Smooth muscle cell (in vitro differentiated cells): ENCODE measurements at regions not wholly inside any gene's neighbourhood (a gene's known extent, or its start where the extent isn't known, plus 50 kb on each side); places are given as distances from the start of the nearest gene placed in this dataset.

Experiments used
- DNase-seq: peaks from one replicate; lab custom pipeline; 2025; ENCODE audit not compliant: unreplicated experiment; lab: John Stamatoyannopoulos, UW
- H2AFZ ChIP-seq: fragments of 200-600 bp; sonication (generic); 2 replicates; pipeline ENCODE4 v1.6.0; 2016; ENCODE audit warnings: antibody characterized with exemption, low read depth, mild to moderate bottlenecking
- H3F3A ChIP-seq: fragments of 200-600 bp; sonication (generic); 2 replicates; pipeline ENCODE4 v1.6.0; 2017; ENCODE audit warnings: antibody characterized with exemption, low read depth
- H3K27ac ChIP-seq: fragments of 200-600 bp; sonication (generic); 2 replicates; pipeline ENCODE4 v1.5.1; 2016; ENCODE audit warnings: low read depth, mild to moderate bottlenecking
- H3K27me3 ChIP-seq: fragments of 200-600 bp; sonication (generic); 2 replicates; pipeline ENCODE4 v1.6.1; 2016; ENCODE audit warnings: low read depth, mild to moderate bottlenecking
- H3K36me3 ChIP-seq: fragments of 200-600 bp; sonication (generic); 2 replicates; pipeline ENCODE4 v1.5.1; 2016; ENCODE audit warnings: low read depth
- H3K4me1 ChIP-seq: fragments of 200-600 bp; sonication (generic); 2 replicates; pipeline ENCODE4 v1.5.1; 2016; ENCODE audit warnings: low read depth
- H3K4me2 ChIP-seq: fragments of 200-600 bp; sonication (generic); 2 replicates; pipeline ENCODE4 v1.6.0; 2016; ENCODE audit warnings: mild to moderate bottlenecking
- H3K4me3 ChIP-seq: fragments of 200-600 bp; sonication (generic); 2 replicates; pipeline ENCODE4 v1.5.1; 2016; ENCODE audit warnings: mild to moderate bottlenecking
- H3K79me2 ChIP-seq: fragments of 200-600 bp; sonication (generic); 2 replicates; pipeline ENCODE4 v1.6.0; 2016; ENCODE audit warnings: low read depth, mild to moderate bottlenecking
- H3K9ac ChIP-seq: fragments of 200-600 bp; sonication (generic); 2 replicates; pipeline ENCODE4 v1.6.0; 2016; ENCODE audit warnings: low read depth
- H3K9me3 ChIP-seq: fragments of 200-600 bp; sonication (generic); replicated peaks from 2 replicates; pipeline ENCODE4 v1.5.1; 2016; ENCODE audit warnings: low read depth
- H4K20me1 ChIP-seq: fragments of 200-600 bp; sonication (generic); 2 replicates; pipeline ENCODE4 v1.6.0; 2016; ENCODE audit warnings: low read depth
- WGBS: methylation state at CpG from one replicate; pipeline ENCODE4 v1.1.7; 2016; ENCODE audit warnings: low lambda C conversion rate; 5-methylcytosine and 5-hydroxymethylcytosine counted together
- TF ChIP-seq, protein P1 (sequence below): fragments of 200-600 bp; sonication (generic); IDR thresholded peaks from 2 replicates; pipeline ENCODE4 v1.5.1; 2017; ENCODE audit warnings: borderline replicate concordance, mild to moderate bottlenecking, antibody characterized with exemption; ENCODE audit not compliant: insufficient read depth, poor library complexity, severe bottlenecking

DNA sequence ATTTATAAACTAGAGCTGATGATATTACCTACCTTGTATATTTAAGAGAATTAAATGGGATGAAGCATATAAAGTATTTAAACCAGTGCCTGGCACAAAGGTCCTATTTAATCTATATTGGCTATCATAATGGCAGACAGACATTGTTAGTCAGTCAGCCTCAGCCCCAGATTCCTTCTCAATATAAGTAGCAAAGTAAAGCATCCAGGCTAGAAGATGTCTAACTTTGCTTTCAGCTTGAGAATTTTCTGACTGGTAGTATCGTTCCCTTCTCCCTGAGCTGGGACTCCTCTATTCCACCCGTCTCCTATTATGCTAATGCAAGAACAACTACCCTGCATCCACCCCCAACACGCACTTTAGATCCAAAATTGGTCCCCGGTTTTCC is 215.7 kb upstream of the SIX2 start:
- no peaks in the 10 kb centered on the region for H3K79me2 ChIP-seq
- no peak overlapping the region for H3K4me3 ChIP-seq
- no peak overlapping the region for H3K9ac ChIP-seq
- H3K36me3 ChIP-seq = no peaks in the 10 kb centered on the region
- H4K20me1 ChIP-seq = no peaks in the 10 kb centered on the region
- no peak overlapping the region for H2AFZ ChIP-seq
- no peaks in the 10 kb centered on the region for H3F3A ChIP-seq
- no peaks in the 10 kb centered on the region for H3K4me1 ChIP-seq
- no peaks in the 10 kb centered on the region for H3K27me3 ChIP-seq
- no peaks in the 10 kb centered on the region for H3K9me3 ChIP-seq
- H3K4me2 ChIP-seq = no peak overlapping the region
- TF ChIP-seq, protein P1, sequence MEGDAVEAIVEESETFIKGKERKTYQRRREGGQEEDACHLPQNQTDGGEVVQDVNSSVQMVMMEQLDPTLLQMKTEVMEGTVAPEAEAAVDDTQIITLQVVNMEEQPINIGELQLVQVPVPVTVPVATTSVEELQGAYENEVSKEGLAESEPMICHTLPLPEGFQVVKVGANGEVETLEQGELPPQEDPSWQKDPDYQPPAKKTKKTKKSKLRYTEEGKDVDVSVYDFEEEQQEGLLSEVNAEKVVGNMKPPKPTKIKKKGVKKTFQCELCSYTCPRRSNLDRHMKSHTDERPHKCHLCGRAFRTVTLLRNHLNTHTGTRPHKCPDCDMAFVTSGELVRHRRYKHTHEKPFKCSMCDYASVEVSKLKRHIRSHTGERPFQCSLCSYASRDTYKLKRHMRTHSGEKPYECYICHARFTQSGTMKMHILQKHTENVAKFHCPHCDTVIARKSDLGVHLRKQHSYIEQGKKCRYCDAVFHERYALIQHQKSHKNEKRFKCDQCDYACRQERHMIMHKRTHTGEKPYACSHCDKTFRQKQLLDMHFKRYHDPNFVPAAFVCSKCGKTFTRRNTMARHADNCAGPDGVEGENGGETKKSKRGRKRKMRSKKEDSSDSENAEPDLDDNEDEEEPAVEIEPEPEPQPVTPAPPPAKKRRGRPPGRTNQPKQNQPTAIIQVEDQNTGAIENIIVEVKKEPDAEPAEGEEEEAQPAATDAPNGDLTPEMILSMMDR = no peak
- no peak overlapping the region for H3K27ac ChIP-seq
- WGBS = 82% methylated on average over 4 of the region's 4 CpGs
- DNase-seq = no peak

DNA sequence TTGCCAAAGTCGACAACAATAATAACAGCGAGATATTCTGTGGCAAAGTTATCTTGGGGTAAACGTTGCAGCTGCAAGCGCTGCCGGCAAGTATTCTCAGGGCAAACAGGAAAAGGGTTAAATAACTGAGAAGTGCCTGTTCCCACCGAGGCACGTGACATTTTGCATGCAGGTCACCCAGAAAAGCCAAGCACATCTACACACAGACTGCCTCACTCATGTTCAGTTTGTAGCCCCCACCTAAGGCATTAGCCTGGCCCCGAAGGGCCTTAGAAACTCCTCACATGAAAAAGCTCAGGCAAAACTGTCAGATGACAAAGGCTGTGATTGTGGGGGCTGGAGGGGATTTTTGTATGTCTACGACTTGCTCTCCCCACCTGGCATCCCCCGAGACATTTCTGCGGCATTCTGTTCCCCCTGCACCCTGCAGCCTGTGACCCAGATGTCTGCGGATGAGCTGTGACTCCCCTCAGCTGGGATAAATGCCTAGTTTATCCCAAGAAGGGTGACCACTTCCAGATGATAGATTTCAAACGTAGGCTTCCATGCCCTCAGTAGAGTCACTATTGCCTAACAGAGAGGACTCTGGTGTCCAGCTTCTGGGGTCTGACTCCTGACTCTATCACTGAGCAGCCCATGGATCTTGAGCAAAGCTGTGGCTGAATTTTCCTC is 215.2 kb upstream of the SIX2 start:
- no peaks in the 10 kb centered on the region for H3K27me3 ChIP-seq
- DNase-seq = no peak
- no peak overlapping the region for H3K27ac ChIP-seq
- no peaks in the 10 kb centered on the region for H3K79me2 ChIP-seq
- H3K4me3 ChIP-seq = no peak overlapping the region
- no peaks in the 10 kb centered on the region for H3K36me3 ChIP-seq
- no peaks in the 10 kb centered on the region for H4K20me1 ChIP-seq
- H2AFZ ChIP-seq = no peak overlapping the region
- TF ChIP-seq, protein P1 = no peak
- no peaks in the 10 kb centered on the region for H3K9me3 ChIP-seq
- no peak overlapping the region for H3K4me2 ChIP-seq
- no peaks in the 10 kb centered on the region for H3K4me1 ChIP-seq
- 78% methylated on average over 13 of the region's 13 CpGs for WGBS
- H3K9ac ChIP-seq = no peak overlapping the region
- H3F3A ChIP-seq = no peaks in the 10 kb centered on the region

DNA sequence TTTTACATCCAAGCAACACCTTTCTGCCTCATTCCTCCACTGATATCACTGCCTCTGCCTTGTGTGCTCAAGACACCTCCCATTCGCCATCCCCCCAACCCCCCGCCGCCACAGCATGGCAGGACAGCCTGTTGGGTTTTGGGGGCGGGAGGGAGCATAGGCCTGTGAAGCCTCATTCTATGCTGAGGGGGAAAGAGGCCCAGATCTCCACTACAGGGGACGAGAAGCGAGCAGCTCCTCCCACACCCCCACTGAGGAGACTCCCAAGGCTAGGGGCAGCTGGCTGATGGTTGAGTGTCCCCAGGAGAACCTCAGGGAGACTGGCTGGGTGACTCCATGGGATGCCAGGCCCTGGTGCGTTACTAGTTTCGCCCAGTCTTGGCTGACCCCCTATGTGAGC is 214.3 kb upstream of the SIX2 start:
- H3K27me3 ChIP-seq = no peaks in the 10 kb centered on the region
- no peaks in the 10 kb centered on the region for H3K36me3 ChIP-seq
- H3K79me2 ChIP-seq = no peaks in the 10 kb centered on the region
- no peaks in the 10 kb centered on the region for H3F3A ChIP-seq
- H4K20me1 ChIP-seq = no peaks in the 10 kb centered on the region
- TF ChIP-seq, protein P1 = no peak
- DNase-seq = no peak
- H3K4me3 ChIP-seq = no peak overlapping the region
- no peak overlapping the region for H3K4me2 ChIP-seq
- H3K9me3 ChIP-seq = no peaks in the 10 kb centered on the region
- H3K4me1 ChIP-seq = no peaks in the 10 kb centered on the region
- no peak overlapping the region for H2AFZ ChIP-seq
- 80% methylated on average over 8 of the region's 8 CpGs for WGBS
- no peak overlapping the region for H3K27ac ChIP-seq
- H3K9ac ChIP-seq = no peak overlapping the region

DNA sequence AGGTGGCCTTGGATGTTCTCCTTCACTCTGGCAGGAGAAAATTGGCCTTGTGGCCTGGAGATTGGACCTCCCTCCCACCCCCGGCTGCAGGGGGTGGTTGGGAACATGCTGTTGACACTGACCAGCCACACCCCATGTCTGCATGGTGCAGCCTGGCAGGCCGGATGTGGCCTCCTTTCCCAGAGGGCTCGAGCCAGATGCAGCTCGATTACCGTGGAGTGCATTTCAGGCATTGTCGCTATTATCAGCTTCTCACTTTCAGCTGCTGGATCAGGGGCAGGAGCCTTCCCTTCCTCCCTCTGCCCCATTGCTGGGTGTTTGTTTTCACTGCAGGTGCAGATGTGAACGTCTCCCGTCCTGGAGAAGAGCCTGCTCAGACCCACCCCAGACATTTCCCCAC is 211.0 kb upstream of the SIX2 start:
- Histone ChIP-seq H3K27me3 (peaks cover 13% of the 10 kb centered on the region), H3K36me3 (no peaks in the 10 kb centered on the region), H4K20me1 (no peaks in the 10 kb centered on the region), H3K79me2 (no peaks in the 10 kb centered on the region), H2AFZ (no peak overlapping the region), H3K4me1 (no peaks in the 10 kb centered on the region), H3K27ac (no peak overlapping the region), H3K4me3 (no peak overlapping the region), H3K9me3 (no peaks in the 10 kb centered on the region), H3K4me2 (no peak overlapping the region), H3K9ac (no peak overlapping the region), H3F3A (no peaks in the 10 kb centered on the region)
- TF ChIP-seq, protein P1 = no peak
- WGBS = 83% methylated on average over 8 of the region's 8 CpGs
- DNase-seq = no peak
